ENCODE measurements at regions not wholly inside any gene's neighbourhood (a gene's known extent, or its start where the extent isn't known, plus 50 kb on each side); places are given as distances from the start of the nearest gene placed in this dataset.

- H3K4me3 ChIP-seq (ENCODE audit: severe bottlenecking): no peak overlapping the region
- peaks cover 13% of the 10 kb centered on the region for H3K27me3 ChIP-seq (ENCODE audit: insufficient read depth, poor library complexity, severe bottlenecking)
- H3K9me3 ChIP-seq (ENCODE audit: severe bottlenecking): no peaks in the 10 kb centered on the region
- no peak for DNase-seq (ENCODE audit: low spot score)
- no peaks in the 10 kb centered on the region for H3K4me1 ChIP-seq (ENCODE audit: insufficient read depth, poor library complexity, severe bottlenecking)
- H3K27ac ChIP-seq (ENCODE audit: poor library complexity, severe bottlenecking): no peak overlapping the region
- H3K36me3 ChIP-seq (ENCODE audit: low read depth): no peaks in the 10 kb centered on the region
- no peak for ATAC-seq (ENCODE audit: low read depth)
- no peak for TF ChIP-seq CTCF (IDR thresholded peaks at IDR 0.05; ENCODE audit: poor library complexity, severe bottlenecking)
Observed at GRCh38 chr12:63302941-63303536, 152.0 kb upstream of the AVPR1A start.

GRCh38 chr12:63302269-63302940 lies 151.4 kb upstream of the AVPR1A start:
- no peaks in the 10 kb centered on the region for H3K4me1 ChIP-seq (ENCODE audit: insufficient read depth, poor library complexity, severe bottlenecking)
- peaks cover 8% of the 10 kb centered on the region for H3K27me3 ChIP-seq (ENCODE audit: insufficient read depth, poor library complexity, severe bottlenecking)
- 0 out of 3 replicates have a peak, but pooled peaks have one; percentile 31 for ATAC-seq (ENCODE audit: low read depth)
- H3K4me3 ChIP-seq (ENCODE audit: severe bottlenecking): no peak overlapping the region
- DNase-seq (ENCODE audit: low spot score): no peak
- no peak for TF ChIP-seq CTCF (IDR thresholded peaks at IDR 0.05; ENCODE audit: poor library complexity, severe bottlenecking)
- H3K36me3 ChIP-seq (ENCODE audit: low read depth): no peaks in the 10 kb centered on the region
- no peak overlapping the region for H3K27ac ChIP-seq (ENCODE audit: poor library complexity, severe bottlenecking)
- H3K9me3 ChIP-seq (ENCODE audit: severe bottlenecking): no peaks in the 10 kb centered on the region

- DNase-seq (ENCODE audit: low spot score) (no peak), ATAC-seq (ENCODE audit: low read depth) (peak; percentile 25; the same call in 1 of the 3 replicates)
- Histone ChIP-seq H3K27me3 (ENCODE audit: insufficient read depth, poor library complexity, severe bottlenecking) (peaks cover 4% of the 10 kb centered on the region), H3K36me3 (ENCODE audit: low read depth) (no peaks in the 10 kb centered on the region), H3K9me3 (ENCODE audit: severe bottlenecking) (no peaks in the 10 kb centered on the region), H3K4me3 (ENCODE audit: severe bottlenecking) (no peak overlapping the region), H3K4me1 (ENCODE audit: insufficient read depth, poor library complexity, severe bottlenecking) (no peaks in the 10 kb centered on the region), H3K27ac (ENCODE audit: poor library complexity, severe bottlenecking) (no peak overlapping the region)
- TF ChIP-seq CTCF (IDR thresholded peaks at IDR 0.05; ENCODE audit: poor library complexity, severe bottlenecking): no peak
Observed at GRCh38 chr12:63301311-63301710, 150.3 kb upstream of the AVPR1A start.

GRCh38 chr12:63298386-63298930 lies 147.5 kb upstream of the AVPR1A start:
- H3K36me3 ChIP-seq (ENCODE audit: low read depth): no peaks in the 10 kb centered on the region
- no peak for ATAC-seq (ENCODE audit: low read depth)
- no peak overlapping the region for H3K27ac ChIP-seq (ENCODE audit: poor library complexity, severe bottlenecking)
- H3K9me3 ChIP-seq (ENCODE audit: severe bottlenecking): no peaks in the 10 kb centered on the region
- TF ChIP-seq CTCF (IDR thresholded peaks at IDR 0.05; ENCODE audit: poor library complexity, severe bottlenecking): no peak
- H3K4me3 ChIP-seq (ENCODE audit: severe bottlenecking): no peak overlapping the region
- peaks cover 8% of the 10 kb centered on the region for H3K4me1 ChIP-seq (ENCODE audit: insufficient read depth, poor library complexity, severe bottlenecking)
- DNase-seq (ENCODE audit: low spot score): no peak
- H3K27me3 ChIP-seq (ENCODE audit: insufficient read depth, poor library complexity, severe bottlenecking): no peaks in the 10 kb centered on the region

- peaks cover 8% of the 10 kb centered on the region for H3K4me1 ChIP-seq (ENCODE audit: insufficient read depth, poor library complexity, severe bottlenecking)
- ATAC-seq (ENCODE audit: low read depth): peak; percentile 99
- H3K27ac ChIP-seq (ENCODE audit: poor library complexity, severe bottlenecking): peak overlapping the region; percentile 22
- DNase-seq (ENCODE audit: low spot score): no peak
- H3K27me3 ChIP-seq (ENCODE audit: insufficient read depth, poor library complexity, severe bottlenecking): no peaks in the 10 kb centered on the region
- H3K4me3 ChIP-seq (ENCODE audit: severe bottlenecking): no peak overlapping the region
- H3K36me3 ChIP-seq (ENCODE audit: low read depth): no peaks in the 10 kb centered on the region
- no peaks in the 10 kb centered on the region for H3K9me3 ChIP-seq (ENCODE audit: severe bottlenecking)
- no peak for TF ChIP-seq CTCF (IDR thresholded peaks at IDR 0.05; ENCODE audit: poor library complexity, severe bottlenecking)
Observed at GRCh38 chr12:63294327-63294632, 143.3 kb upstream of the AVPR1A start.

Measured in RWPE2 (cell line).